ENCODE measurements at regions not wholly inside any gene's neighbourhood (a gene's known extent, or its start where the extent isn't known, plus 50 kb on each side); places are given as distances from the start of the nearest gene placed in this dataset.

- Histone ChIP-seq H2AK9ac (replicated peaks; ENCODE audit: low read depth, low read length, poor library complexity) (no peak overlapping the region), H2BK120ac (ENCODE audit: low read depth, low read length) (no peak overlapping the region), H3K4me1 (ENCODE audit: control insufficient read depth, insufficient read depth, low read length) (peaks cover 2% of the 10 kb centered on the region; the same call in 1 of the 2 replicates), H2BK15ac (ENCODE audit: low read depth, low read length) (no peak overlapping the region), H3K9me3 (ENCODE audit: control insufficient read depth, insufficient read depth, low read length) (no peaks in the 10 kb centered on the region), H3K4me3 (ENCODE audit: insufficient read depth, low read depth, low read length) (no peak overlapping the region), H3K27me3 (ENCODE audit: control insufficient read depth, insufficient read depth, low read length) (no peaks in the 10 kb centered on the region), H3K27ac (ENCODE audit: insufficient read depth, low read length) (peak overlapping the region; percentile 33; the same call in 1 of the 2 replicates), H3K18ac (ENCODE audit: low read depth, low read length) (peak overlapping the region; percentile 50; the same call in 1 of the 2 replicates), H3K79me1 (ENCODE audit: low read depth in 1 of 2, low read length in 2 of 2) (no peaks in the 10 kb centered on the region), H4K20me1 (ENCODE audit: insufficient read depth, low read length) (no peaks in the 10 kb centered on the region), H3K9ac (ENCODE audit: low read depth, low read length) (no peak overlapping the region), H3K4me2 (ENCODE audit: low read depth, low read length) (peak overlapping the region; percentile 33; the same call in 1 of the 2 replicates), H3K36me3 (ENCODE audit: control insufficient read depth, insufficient read depth, low read length) (no peaks in the 10 kb centered on the region), H2AK5ac (ENCODE audit: low read depth, low read length) (no peak overlapping the region), H4K8ac (ENCODE audit: low read depth in 2 of 2, low read length in 2 of 2) (no peak overlapping the region), H4K5ac (ENCODE audit: low read depth, low read length) (no peak overlapping the region), H2AFZ (replicated peaks; ENCODE audit: low read length, poor library complexity) (no peak overlapping the region), H3K4ac (ENCODE audit: low read depth, low read length) (no peak overlapping the region), H2BK20ac (ENCODE audit: low read depth, low read length) (peak overlapping the region; percentile 4; the same call in 1 of the 2 replicates), H3K14ac (replicated peaks; ENCODE audit: low read depth, low read length) (no peak overlapping the region), H2BK5ac (ENCODE audit: low read depth, low read length, poor library complexity, severe bottlenecking) (peak overlapping the region; percentile 14), H3K23ac (ENCODE audit: low read depth, low read length) (no peak overlapping the region), H4K91ac (ENCODE audit: insufficient read depth, low read depth, low read length) (no peak overlapping the region), H3K56ac (ENCODE audit: extremely low read depth, insufficient read depth, low read length) (no peak overlapping the region), H3K9me1 (ENCODE audit: insufficient read depth, low read length) (no peaks in the 10 kb centered on the region)
- ATAC-seq (ENCODE audit: low read depth) = peak; percentile 96
- no TSS peak for BruUV-seq (replicated peaks)
- intact Hi-C loops (cut with micrococcal nuclease) (no loop called here), in situ Hi-C loops (cut with MboI; ENCODE audit: low sequenced_read_pairs) (no loop called here), dilution Hi-C loops (cut with HindIII; ENCODE audit: low sequenced_read_pairs, unreplicated experiment) (no loop called here)
- ChIA-PET POLR2A (ENCODE audit: unreplicated experiment) (no interaction called here), CTCF (interaction anchor here (1.4 kb wide), 1 partner anchor 66 kb away, joined by 3 read pairs; no protein-coding TSS in a partner anchor)
- peak; percentile 84 for DNase-seq
- WGBS, 2 experiments (ENCODE audit: extremely low coverage in 2 of 2, insufficient read length in 1 of 2) = 89% methylated on average over 1 of the region's 1 CpG; no CpG with 5 or more reads in 1 of the 2 experiments
- TF ChIP-seq CEBPB (IDR thresholded peaks at IDR 0.05; ENCODE audit: low read depth, low read length) (peak; percentile 70), MAZ (IDR thresholded peaks at IDR 0.05; ENCODE audit: borderline replicate concordance, low read depth, low read length) (no peak)
These were observed 206.4 kb upstream of the PACRGL start for GRCh38 chr4:20493761-20494353.
